NCI-H460 (cell line): ENCODE measurements at regions not wholly inside any gene's neighbourhood (a gene's known extent, or its start where the extent isn't known, plus 50 kb on each side); places are given as distances from the start of the nearest gene placed in this dataset.

Source experiments
- DNase-seq: peaks from one replicate; pipeline ENCODE4 v3.0.0-alpha.2; 2016; ENCODE audit warnings: low read depth; ENCODE audit errors: extremely low read depth

DNA sequence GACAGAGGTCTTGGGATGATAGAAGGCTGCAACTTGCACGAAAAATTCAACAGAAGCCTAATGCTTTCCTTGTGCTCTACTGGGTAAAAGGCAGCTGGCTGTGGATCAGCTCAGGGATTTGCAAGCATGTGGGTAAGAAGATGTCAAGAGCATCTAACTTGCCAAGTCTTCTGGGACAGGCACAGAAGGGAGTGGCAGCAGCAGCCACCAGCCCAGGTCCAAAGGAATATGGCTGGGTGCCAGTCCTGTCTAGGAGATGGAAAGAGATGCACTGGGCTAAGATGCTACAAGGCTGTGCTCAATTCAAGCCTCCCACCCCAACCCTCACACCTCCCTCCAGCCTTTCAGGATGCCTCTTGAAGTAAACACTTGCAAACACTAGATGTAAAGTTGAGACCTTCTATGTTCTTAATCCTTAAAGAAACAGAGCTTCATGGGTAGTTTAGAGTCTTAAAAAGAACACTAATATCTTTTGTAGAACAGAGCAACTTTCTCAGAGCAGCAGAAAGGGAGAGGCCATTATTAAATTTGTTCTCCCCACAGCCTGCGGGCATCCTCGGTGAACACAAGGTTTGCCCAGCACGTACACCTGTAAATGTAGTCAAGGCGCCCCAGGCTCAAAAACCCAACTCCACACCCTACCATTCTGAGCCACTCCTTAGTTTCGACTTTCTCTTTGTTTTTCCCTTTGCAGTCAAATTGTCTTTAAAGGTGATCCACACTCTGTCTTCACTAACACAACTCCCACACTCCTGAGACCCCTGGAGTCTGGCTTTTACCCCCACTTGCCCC lies 64.6 kb upstream of the BCAR3 start:
- no peak for DNase-seq

GRCh38 chr1:93744299-93744988 lies 62.8 kb upstream of the BCAR3 start:
- DNase-seq, result no peak

DNA sequence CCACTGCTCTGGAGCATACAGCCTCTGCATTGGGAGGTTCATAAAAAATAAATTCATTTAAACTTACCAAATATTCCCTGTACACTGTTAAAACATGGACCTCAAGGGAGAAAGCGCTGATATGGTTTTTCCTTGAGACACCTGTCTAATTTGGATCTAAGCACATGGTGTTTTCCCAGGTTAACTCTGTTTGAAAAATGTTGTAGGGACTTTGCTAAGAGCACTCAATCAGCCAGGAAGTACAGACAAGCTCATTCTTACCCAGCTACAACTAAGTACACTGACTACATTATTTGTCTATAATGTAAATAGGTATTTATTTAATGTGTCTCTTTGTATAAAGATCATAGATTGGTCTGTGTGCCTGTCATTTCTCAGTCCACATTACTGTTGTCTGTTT lies 61.8 kb upstream of the BCAR3 start:
- no peak for DNase-seq

- DNase-seq, result no peak
These were observed 59.0 kb upstream of the BCAR3 start for GRCh38 chr1:93740601-93741031.

DNA sequence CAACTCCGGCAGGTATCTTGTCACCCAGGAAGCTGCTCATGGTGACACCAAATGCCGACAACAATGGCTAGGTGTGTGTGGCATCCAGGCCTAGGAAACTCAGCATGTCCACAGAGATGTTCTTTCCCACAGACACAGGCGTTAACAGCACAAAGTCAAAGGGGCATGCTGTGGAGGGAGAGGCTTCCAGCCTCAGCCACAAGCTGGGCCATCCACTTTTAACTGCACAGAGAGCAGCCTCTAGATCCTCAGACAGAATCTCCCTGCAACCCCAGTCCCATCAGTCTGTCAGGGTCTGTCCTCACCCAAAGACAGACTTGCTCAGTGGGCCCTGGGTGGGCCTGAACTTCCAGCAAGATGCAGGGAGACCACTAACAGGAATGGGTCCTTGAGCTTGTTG lies 58.5 kb upstream of the BCAR3 start:
- DNase-seq, result no peak

DNA sequence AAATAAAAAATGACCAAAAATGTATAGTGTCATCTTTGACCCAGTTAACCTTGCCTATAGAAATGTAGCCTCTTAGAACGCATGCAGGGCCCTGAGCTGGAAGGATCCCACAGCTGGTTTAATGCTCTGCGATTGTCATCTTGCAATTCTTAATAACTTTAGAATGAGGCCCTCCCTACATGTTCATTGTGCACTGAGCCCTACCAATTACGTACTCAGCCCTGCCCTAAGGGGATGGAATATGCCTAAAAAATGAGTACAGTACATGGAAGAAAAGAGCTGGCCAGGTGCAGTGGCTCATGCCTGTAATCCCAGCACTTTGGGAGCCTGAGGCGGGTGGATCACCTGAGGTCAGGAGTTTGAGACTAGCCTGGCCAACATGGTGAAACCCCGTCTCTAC lies 57.8 kb upstream of the BCAR3 start:
- DNase-seq, result no peak

GRCh38 chr1:93738926-93739325 lies 57.3 kb upstream of the BCAR3 start:
- DNase-seq, result no peak

DNA sequence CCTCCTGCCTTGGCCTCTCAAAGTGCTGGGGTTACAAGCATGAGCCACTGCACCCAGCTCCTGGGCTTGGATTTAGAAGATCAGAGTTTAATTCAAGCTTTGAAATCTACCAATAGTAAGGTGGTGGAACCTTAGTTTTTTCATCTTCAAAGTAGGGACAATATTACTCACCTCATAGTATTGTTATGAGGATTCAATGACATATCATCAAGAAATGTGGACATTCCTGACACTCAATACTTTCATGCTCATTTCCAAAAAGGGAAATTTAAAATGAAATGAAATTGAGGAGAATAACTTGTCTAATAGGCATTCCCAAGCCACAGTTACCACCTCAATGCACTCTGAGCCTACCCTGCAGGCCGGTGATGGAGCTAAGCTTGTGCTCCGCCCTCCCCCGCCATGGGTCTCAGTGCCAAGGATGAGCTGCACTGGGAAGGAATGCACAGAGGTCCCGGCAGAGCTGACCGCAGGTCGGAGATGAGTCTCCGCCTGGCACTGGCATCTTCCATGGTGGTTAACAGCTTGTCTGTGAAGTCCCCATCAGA lies 56.5 kb upstream of the BCAR3 start:
- no peak for DNase-seq

DNA sequence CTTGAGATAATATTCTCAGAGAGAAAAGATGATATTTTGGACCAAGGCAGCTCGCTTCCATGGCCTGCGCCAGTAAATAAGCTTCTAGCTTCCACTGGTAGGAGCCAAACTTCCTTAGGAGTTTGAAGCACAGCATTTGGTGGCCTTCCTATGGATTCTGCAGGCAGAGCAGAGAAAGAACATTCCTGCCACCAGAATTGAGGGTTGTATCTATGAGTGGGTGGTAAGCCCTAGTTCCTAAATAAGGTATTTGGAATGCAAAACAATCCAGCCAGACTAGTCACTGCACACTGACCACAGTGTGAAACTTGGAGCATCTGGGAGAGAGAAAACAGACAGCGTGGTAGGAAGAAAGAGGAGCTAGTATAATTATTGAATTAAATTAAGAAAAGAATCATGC lies 54.1 kb upstream of the BCAR3 start:
- DNase-seq, result no peak

- DNase-seq, result no peak
These were observed 53.4 kb upstream of the BCAR3 start for GRCh38 chr1:93734999-93735398.

- no peak for DNase-seq
These were observed 51.7 kb upstream of the BCAR3 start for GRCh38 chr1:93733340-93733739.

DNA sequence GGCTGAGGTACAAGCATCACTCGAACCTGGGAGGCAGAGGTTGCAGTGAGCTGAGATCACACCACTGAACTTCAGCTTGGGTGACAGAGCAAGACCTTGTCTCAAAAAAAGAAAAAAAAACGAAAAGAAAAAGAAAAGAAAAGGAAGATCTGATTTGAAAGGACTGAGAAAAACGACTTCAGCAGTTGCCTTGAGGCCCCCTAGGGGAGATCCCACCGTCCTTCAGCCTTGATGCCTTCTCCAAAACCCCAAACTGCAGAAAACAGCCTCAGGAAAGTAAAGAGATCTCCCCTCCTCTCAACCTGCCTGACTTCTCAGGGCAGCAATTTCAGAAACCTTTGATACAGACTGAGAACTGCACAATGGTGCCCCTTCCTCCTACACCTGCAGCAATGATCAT lies 50.9 kb upstream of the BCAR3 start:
- DNase-seq, result no peak
